Skin epidermis (tissue), 12 donors: ENCODE measurements at regions not wholly inside any gene's neighbourhood (a gene's known extent, or its start where the extent isn't known, plus 50 kb on each side); places are given as distances from the start of the nearest gene placed in this dataset.

ENCODE experiments used
- H3K27ac ChIP-seq, 21 experiments: fragments of 200-600 bp; sonication (generic) in 11 of 21; one replicate each; pipeline ENCODE4 v1.5.0; 2020; ENCODE audit warnings: mild to moderate bottlenecking in 3 of 21, inconsistent platforms in 2 of 21, moderate library complexity in 2 of 21
- H3K4me3 ChIP-seq, 7 experiments: fragments of 200-600 bp; sonication (generic) in 2 of 7; one replicate each; pipeline ENCODE4 v1.5.0; 2020; ENCODE audit warnings: inconsistent platforms in 2 of 7, mild to moderate bottlenecking in 2 of 7, moderate library complexity in 1 of 7

GRCh38 chr3:176741664-176742047 is 455.6 kb downstream of the TBL1XR1 start:
- H3K4me3 ChIP-seq = no peak overlapping the region
- H3K27ac ChIP-seq = no peak overlapping the region

GRCh38 chr3:176740906-176741663 is 456.2 kb downstream of the TBL1XR1 start:
- no peak overlapping the region for H3K4me3 ChIP-seq
- H3K27ac ChIP-seq = no peak overlapping the region

DNA sequence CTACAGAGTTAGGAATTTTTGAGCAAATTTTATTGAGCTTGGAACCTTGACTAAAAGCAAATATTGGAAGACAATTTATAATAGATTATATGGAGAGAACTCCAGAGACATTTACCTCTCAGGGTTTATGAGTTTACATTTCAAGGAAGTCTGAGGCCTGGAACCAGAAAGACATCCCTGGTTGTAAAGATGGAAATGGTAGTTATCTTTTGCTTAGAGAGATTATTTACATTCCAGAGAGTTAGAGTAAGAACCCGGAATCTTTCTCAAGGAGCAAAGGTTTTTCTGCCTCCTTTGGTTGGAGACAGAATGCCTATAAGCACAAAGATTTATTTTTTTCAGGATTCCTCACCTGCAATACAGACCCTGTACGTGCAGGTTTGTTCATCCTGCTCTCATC is 458.1 kb downstream of the TBL1XR1 start:
- Histone ChIP-seq H3K27ac (no peak overlapping the region), H3K4me3 (no peak overlapping the region)

GRCh38 chr3:176737480-176738110 is 459.7 kb downstream of the TBL1XR1 start:
- Histone ChIP-seq H3K4me3 (no peak overlapping the region), H3K27ac (no peak overlapping the region)

- Histone ChIP-seq H3K27ac (no peak overlapping the region), H3K4me3 (no peak overlapping the region)
Measured at GRCh38 chr3:176734146-176734545, 463.1 kb downstream of the TBL1XR1 start.

- Histone ChIP-seq H3K4me3 (no peak overlapping the region), H3K27ac (no peak overlapping the region)
Measured at GRCh38 chr3:176724394-176724759, 472.9 kb downstream of the TBL1XR1 start.

- no peak overlapping the region for H3K27ac ChIP-seq
- H3K4me3 ChIP-seq = no peak overlapping the region
Measured at GRCh38 chr3:176723758-176724393, 473.4 kb downstream of the TBL1XR1 start.

GRCh38 chr3:176714034-176714433 is 483.2 kb downstream of the TBL1XR1 start:
- Histone ChIP-seq H3K4me3 (no peak overlapping the region), H3K27ac (no peak overlapping the region)

DNA sequence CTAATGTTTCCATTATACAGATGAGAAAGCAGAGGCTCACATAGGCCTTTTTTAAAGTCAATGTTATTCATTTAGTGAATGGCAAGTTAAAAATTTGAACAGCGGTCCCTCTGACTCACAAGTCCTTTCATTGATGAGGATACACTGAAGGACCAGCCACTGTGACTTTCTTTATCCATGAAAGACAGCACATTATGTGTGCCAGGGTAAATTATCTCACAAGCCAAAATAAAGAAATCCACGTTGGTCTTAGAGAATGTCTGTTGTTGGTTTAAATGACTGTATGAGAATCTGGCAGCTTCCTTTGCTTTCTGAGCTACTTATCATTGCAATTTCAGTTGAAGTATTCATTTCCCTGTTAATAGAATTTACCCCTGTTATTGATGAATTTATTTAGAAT is 485.1 kb downstream of the TBL1XR1 start:
- Histone ChIP-seq H3K4me3 (no peak overlapping the region), H3K27ac (no peak overlapping the region)

GRCh38 chr3:176699288-176699687 is 498.0 kb downstream of the TBL1XR1 start:
- no peak overlapping the region for H3K4me3 ChIP-seq
- no peak overlapping the region for H3K27ac ChIP-seq

GRCh38 chr3:176697284-176697889 is 499.9 kb downstream of the TBL1XR1 start:
- H3K4me3 ChIP-seq = no peak overlapping the region

DNA sequence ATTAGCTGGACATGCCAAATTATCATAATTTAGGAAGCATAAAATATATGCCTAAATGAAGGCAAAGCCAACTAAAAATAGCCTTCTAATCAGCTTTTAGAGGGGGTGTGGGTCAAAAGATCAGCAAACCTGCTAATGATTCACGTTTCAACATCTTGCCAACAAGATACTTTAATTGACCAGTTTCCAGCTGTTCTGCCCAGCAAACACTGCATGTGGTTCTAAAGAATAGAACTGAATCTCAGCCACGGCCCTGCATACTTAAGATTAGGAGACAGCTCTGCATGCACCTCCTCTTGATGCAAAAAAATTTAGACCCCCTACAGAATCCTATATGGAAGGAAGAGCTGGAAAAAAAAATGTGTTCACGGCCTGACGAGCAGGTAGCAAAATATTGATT is 500.5 kb downstream of the TBL1XR1 start:
- H3K27ac ChIP-seq = no peak overlapping the region
- H3K4me3 ChIP-seq = no peak overlapping the region

More at GRCh38 chr3:176697284-176697889, 499.9 kb downstream of the TBL1XR1 start:
- no peak overlapping the region for H3K27ac ChIP-seq

DNA sequence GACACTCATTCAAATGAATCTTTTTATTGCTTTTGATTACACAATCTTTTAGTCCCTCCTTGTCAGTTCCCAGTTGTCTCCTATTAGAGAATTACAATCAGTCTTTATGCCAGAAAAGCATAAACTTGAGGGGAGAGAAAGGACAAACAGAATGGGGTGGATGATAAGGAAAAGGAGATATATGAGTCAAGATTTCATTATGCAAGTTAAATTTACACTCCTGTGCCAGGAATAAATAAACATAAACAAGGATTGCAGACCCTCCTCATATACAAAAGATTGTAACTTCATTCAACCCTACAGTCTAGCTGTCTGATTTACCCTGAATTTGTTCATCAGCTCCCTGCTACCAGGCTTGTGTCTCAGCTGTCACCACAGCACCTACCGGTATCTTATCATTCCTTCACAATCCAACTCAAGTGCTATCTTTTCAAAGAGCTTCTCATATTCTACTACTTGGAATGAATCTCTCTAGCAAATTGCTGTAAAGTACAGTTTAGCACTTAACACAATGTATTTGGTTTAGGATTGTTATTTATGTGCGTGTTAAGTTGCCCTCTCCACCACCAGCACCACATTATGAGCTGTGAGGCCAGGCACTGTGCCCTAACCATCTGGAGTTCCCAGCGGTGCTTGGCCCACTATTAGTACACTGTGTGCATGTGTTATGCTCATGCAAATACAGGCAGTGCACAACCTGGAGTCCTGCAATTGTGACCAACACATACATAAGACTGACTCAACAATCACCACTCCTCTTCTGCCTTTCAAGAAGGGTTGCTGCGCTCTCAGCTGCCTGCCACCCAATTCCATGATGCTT is 504.1 kb downstream of the TBL1XR1 start:
- Histone ChIP-seq H3K4me3 (no peak overlapping the region), H3K27ac (no peak overlapping the region)

DNA sequence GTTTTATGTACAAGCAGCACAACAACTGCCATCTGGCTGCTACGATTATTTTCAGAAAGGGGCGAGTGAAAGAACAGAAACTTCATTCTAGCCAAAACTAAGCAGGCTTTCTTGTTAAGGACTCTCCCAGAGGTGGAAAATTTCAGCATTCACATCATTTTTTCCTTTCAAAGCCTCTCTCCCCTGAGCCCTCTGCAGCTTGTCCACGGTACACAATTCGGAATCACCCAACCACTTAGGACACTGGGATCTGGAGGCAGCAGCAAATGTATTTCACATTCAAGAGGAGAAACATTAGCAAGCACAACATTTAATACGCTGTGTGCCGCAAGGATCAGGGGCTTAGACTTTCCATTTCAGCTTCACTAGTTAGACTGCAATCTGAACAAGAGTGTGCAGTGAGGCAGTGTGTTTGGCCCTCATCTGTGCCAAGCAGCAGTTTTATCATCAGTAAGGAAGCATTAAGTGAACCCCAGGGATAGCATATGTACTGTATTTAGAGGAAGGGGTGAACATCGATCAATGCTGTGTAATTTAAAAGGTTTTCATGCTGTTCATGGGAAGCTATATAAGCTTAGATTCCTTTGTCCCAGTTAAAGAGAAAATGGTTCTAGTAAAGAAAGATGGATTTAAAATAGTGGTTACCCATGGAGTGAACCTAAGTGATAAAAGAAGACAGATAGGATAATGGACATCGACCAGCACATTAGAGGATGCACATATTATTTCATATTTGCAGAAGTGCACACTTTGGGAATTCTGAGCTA is 504.9 kb downstream of the TBL1XR1 start:
- no peak overlapping the region for H3K4me3 ChIP-seq
- no peak overlapping the region for H3K27ac ChIP-seq

DNA sequence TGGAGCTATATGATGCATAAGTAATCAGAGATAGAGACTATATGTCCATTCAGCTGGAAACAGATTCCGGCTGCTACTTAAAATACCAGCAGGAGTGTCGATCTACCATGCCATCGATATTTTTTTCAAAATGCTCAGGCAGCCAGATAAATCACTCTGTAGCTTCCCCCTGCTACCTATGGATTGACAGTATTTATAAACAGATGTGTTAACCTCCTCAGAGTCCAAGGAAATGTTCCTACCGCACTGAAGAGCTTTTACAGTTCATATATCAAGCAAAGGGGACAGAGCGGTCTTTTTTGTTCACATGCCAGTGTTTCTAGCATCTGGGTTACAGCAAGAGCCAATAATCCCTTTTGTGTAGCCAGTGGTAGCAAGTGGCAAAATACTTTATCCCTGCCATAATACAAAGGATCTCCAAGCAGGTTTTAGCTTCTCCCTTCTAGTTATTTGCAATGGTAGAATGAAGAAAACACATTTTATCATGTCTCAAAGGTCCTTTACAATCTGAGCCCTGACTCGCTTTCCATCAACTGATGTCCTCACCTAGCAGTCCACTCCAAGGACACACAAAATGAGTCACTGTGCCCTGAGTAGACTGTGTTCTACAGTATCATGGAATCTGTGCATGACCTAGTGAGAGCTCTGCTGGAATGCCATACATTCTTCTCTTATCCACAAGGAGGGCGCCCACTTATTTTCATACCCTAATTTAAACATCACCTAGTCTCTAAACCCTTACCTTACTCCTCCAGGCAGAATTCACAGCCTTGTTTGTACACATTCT is 507.0 kb downstream of the TBL1XR1 start:
- no peak overlapping the region for H3K4me3 ChIP-seq
- H3K27ac ChIP-seq = no peak overlapping the region

DNA sequence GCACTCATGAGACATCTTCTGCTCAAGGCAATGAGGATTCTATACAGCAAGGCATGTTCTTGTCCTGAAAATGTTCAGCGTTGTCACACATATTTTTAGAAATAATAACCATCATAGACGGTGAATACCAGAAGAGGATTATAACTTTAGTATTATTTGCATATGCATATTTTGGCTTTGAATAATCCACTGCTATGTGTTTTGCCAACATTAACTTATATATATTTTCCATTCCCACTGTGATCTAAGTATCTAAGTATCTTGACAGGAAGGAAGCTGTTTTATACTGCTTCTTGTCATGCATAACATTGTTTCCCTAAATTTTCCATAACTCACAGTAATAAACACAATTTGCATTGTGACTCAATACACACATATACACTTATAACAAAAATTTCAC is 509.5 kb downstream of the TBL1XR1 start:
- H3K27ac ChIP-seq = no peak overlapping the region
- H3K4me3 ChIP-seq = no peak overlapping the region

- H3K27ac ChIP-seq = no peak overlapping the region
- no peak overlapping the region for H3K4me3 ChIP-seq
Measured at GRCh38 chr3:176683382-176683781, 513.9 kb downstream of the TBL1XR1 start.
